ENCODE measurements at regions not wholly inside any gene's neighbourhood (a gene's known extent, or its start where the extent isn't known, plus 50 kb on each side); places are given as distances from the start of the nearest gene placed in this dataset.

GRCh38 chr4:89519771-89520320, 212.2 kb upstream of the GPRIN3 start:
- Histone ChIP-seq H3K4me2 (ENCODE audit: low read length) (no peak overlapping the region), H3K23ac (ENCODE audit: low read length) (no peak overlapping the region), H3K27me3 (ENCODE audit: insufficient read depth, low read length, poor library complexity) (no peaks in the 10 kb centered on the region), H3K56ac (ENCODE audit: low read length) (no peak overlapping the region), H3K36me3 (ENCODE audit: control insufficient read depth, insufficient read depth, low read length) (no peaks in the 10 kb centered on the region), H4K8ac (ENCODE audit: low read depth, low read length) (no peak overlapping the region), H3K9ac (ENCODE audit: low read length) (no peak overlapping the region), H3K79me2 (ENCODE audit: control insufficient read depth, insufficient read depth, low read length) (no peaks in the 10 kb centered on the region), H3K4me1 (ENCODE audit: control insufficient read depth, low read depth, low read length) (no peaks in the 10 kb centered on the region), H2BK120ac (ENCODE audit: low read depth, low read length) (no peak overlapping the region), H2BK15ac (replicated peaks; ENCODE audit: low read depth) (no peak overlapping the region), H3K4ac (ENCODE audit: low read depth, low read length) (no peak overlapping the region), H2AK5ac (ENCODE audit: low read length) (no peak overlapping the region), H3K27ac (ENCODE audit: low read depth, low read length) (no peak overlapping the region), H3K79me1 (ENCODE audit: low read length) (no peaks in the 10 kb centered on the region), H2BK5ac (ENCODE audit: low read length) (no peak overlapping the region), H3K18ac (ENCODE audit: low read length) (no peak overlapping the region), H4K5ac (ENCODE audit: low read length) (no peak overlapping the region), H3K4me3 (ENCODE audit: low read length) (no peak overlapping the region)
- no peak for DNase-seq
- WGBS (ENCODE audit: extremely low coverage, insufficient coverage, low lambda C conversion rate) = no CpG with 5 or more reads among the region's 3 CpGs

- DNase-seq = no peak
Measured at GRCh38 chr4:89518259-89518658, 210.7 kb upstream of the GPRIN3 start.

DNA sequence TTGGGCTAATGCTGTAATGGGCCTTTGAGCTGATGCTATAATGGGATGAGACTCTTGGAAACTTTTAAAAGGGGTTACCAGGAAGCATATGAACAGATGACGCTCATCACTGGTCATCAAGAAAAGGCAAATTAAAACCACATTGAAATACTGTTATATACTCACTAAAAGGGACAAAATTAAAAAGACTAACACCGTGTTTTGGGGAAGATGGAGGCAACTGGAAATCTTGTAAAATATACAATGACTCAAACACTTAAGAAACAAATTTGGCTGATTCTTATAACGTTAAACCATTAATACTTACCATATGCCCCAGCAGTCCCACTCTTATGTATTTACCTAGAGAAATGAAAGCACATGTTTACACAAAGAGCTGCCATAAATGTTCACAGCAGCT, 207.2 kb upstream of the GPRIN3 start:
- H3K4me3 ChIP-seq (ENCODE audit: low read length) = no peak overlapping the region
- H2BK5ac ChIP-seq (ENCODE audit: low read length) = no peak overlapping the region
- no peaks in the 10 kb centered on the region for H3K36me3 ChIP-seq (ENCODE audit: control insufficient read depth, insufficient read depth, low read length)
- no peaks in the 10 kb centered on the region for H3K79me2 ChIP-seq (ENCODE audit: control insufficient read depth, insufficient read depth, low read length)
- no peak overlapping the region for H2BK15ac ChIP-seq (replicated peaks; ENCODE audit: low read depth)
- H3K4me1 ChIP-seq (ENCODE audit: control insufficient read depth, low read depth, low read length) = no peaks in the 10 kb centered on the region
- no peak overlapping the region for H4K8ac ChIP-seq (ENCODE audit: low read depth, low read length)
- H3K79me1 ChIP-seq (ENCODE audit: low read length) = no peaks in the 10 kb centered on the region
- H2AK5ac ChIP-seq (ENCODE audit: low read length) = no peak overlapping the region
- no CpG with 5 or more reads among the region's 3 CpGs for WGBS (ENCODE audit: extremely low coverage, insufficient coverage, low lambda C conversion rate)
- H3K56ac ChIP-seq (ENCODE audit: low read length) = no peak overlapping the region
- no peak overlapping the region for H3K27ac ChIP-seq (ENCODE audit: low read depth, low read length)
- no peak overlapping the region for H3K4me2 ChIP-seq (ENCODE audit: low read length)
- no peaks in the 10 kb centered on the region for H3K27me3 ChIP-seq (ENCODE audit: insufficient read depth, low read length, poor library complexity)
- no peak overlapping the region for H4K5ac ChIP-seq (ENCODE audit: low read length)
- DNase-seq = no peak
- no peak overlapping the region for H3K9ac ChIP-seq (ENCODE audit: low read length)
- H3K18ac ChIP-seq (ENCODE audit: low read length) = no peak overlapping the region
- H3K23ac ChIP-seq (ENCODE audit: low read length) = no peak overlapping the region
- no peak overlapping the region for H2BK120ac ChIP-seq (ENCODE audit: low read depth, low read length)
- no peak overlapping the region for H3K4ac ChIP-seq (ENCODE audit: low read depth, low read length)

More at GRCh38 chr4:89518259-89518658, 210.7 kb upstream of the GPRIN3 start:
- no peak overlapping the region for H3K4me3 ChIP-seq (ENCODE audit: low read length)
- no peak overlapping the region for H3K18ac ChIP-seq (ENCODE audit: low read length)
- no peak overlapping the region for H4K5ac ChIP-seq (ENCODE audit: low read length)
- H3K56ac ChIP-seq (ENCODE audit: low read length) = no peak overlapping the region
- no peaks in the 10 kb centered on the region for H3K27me3 ChIP-seq (ENCODE audit: insufficient read depth, low read length, poor library complexity)
- no peak overlapping the region for H2AK5ac ChIP-seq (ENCODE audit: low read length)
- no peaks in the 10 kb centered on the region for H3K79me2 ChIP-seq (ENCODE audit: control insufficient read depth, insufficient read depth, low read length)
- H3K4me2 ChIP-seq (ENCODE audit: low read length) = no peak overlapping the region
- no peak overlapping the region for H2BK5ac ChIP-seq (ENCODE audit: low read length)
- H3K4ac ChIP-seq (ENCODE audit: low read depth, low read length) = no peak overlapping the region
- WGBS (ENCODE audit: extremely low coverage, insufficient coverage, low lambda C conversion rate) = no CpG with 5 or more reads among the region's 4 CpGs
- H4K8ac ChIP-seq (ENCODE audit: low read depth, low read length) = no peak overlapping the region
- no peak overlapping the region for H2BK15ac ChIP-seq (replicated peaks; ENCODE audit: low read depth)
- no peak overlapping the region for H2BK120ac ChIP-seq (ENCODE audit: low read depth, low read length)
- no peaks in the 10 kb centered on the region for H3K4me1 ChIP-seq (ENCODE audit: control insufficient read depth, low read depth, low read length)
- H3K79me1 ChIP-seq (ENCODE audit: low read length) = no peaks in the 10 kb centered on the region
- H3K36me3 ChIP-seq (ENCODE audit: control insufficient read depth, insufficient read depth, low read length) = no peaks in the 10 kb centered on the region
- no peak overlapping the region for H3K23ac ChIP-seq (ENCODE audit: low read length)
- no peak overlapping the region for H3K9ac ChIP-seq (ENCODE audit: low read length)
- no peak overlapping the region for H3K27ac ChIP-seq (ENCODE audit: low read depth, low read length)

DNA sequence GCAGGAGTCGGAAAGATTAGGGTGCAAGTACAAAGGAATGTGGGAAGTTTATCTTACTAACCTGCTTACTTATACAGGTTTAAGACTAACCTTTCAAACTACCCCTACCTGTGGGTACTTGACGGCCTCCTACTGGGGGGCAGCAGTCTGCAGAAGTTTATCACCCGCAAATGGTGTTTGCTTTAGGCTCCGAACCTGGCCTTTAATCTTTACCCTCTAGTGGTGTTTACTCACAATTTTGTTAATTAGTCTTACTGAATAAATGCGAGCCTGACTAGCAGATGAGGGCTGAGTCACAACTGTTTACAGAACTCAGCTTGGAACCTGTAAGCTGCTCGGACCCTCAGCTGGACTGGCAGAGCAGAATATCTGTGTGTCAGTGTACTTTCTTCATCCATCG, 204.2 kb upstream of the GPRIN3 start:
- Histone ChIP-seq H3K79me2 (ENCODE audit: control insufficient read depth, insufficient read depth, low read length) (no peaks in the 10 kb centered on the region), H3K56ac (ENCODE audit: low read length) (no peak overlapping the region), H4K8ac (ENCODE audit: low read depth, low read length) (no peak overlapping the region), H2BK5ac (ENCODE audit: low read length) (no peak overlapping the region), H3K36me3 (ENCODE audit: control insufficient read depth, insufficient read depth, low read length) (no peaks in the 10 kb centered on the region), H3K4me2 (ENCODE audit: low read length) (no peak overlapping the region), H3K27me3 (ENCODE audit: insufficient read depth, low read length, poor library complexity) (no peaks in the 10 kb centered on the region), H2BK15ac (replicated peaks; ENCODE audit: low read depth) (no peak overlapping the region), H3K23ac (ENCODE audit: low read length) (no peak overlapping the region), H3K79me1 (ENCODE audit: low read length) (no peaks in the 10 kb centered on the region), H2AK5ac (ENCODE audit: low read length) (no peak overlapping the region), H3K18ac (ENCODE audit: low read length) (no peak overlapping the region), H4K5ac (ENCODE audit: low read length) (no peak overlapping the region), H2BK120ac (ENCODE audit: low read depth, low read length) (no peak overlapping the region), H3K4me1 (ENCODE audit: control insufficient read depth, low read depth, low read length) (no peaks in the 10 kb centered on the region), H3K27ac (ENCODE audit: low read depth, low read length) (no peak overlapping the region), H3K9ac (ENCODE audit: low read length) (no peak overlapping the region), H3K4me3 (ENCODE audit: low read length) (no peak overlapping the region), H3K4ac (ENCODE audit: low read depth, low read length) (no peak overlapping the region)
- no CpG with 5 or more reads among the region's 7 CpGs for WGBS (ENCODE audit: extremely low coverage, insufficient coverage, low lambda C conversion rate)
- DNase-seq = peak; percentile 58

DNA sequence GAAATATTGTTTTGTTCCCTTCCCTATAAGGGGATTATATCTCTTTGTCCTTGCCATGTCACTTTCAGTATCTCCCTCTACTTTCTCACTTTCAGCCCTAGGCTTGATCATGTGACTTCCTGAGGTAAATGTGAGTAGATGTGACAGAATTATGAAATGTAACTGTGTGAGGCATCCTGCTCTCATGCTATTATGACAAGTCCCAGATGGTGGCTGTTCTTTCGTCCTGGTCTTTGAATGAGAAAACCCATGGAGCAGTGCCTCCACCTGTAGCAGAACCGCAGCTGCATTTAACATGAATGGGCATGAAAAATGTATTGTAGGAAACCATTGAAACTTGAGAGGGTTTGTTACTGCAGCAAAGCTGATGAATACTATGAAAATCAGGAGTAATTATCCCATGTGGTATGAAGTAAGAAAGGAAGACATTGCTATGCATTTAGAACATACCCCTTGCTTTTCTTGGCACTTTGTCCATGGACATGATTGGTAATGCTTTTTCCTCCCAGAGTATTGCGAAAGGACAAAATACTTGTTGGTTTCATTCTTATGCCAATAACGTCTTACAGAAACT, 202.2 kb upstream of the GPRIN3 start:
- Histone ChIP-seq H3K4me2 (ENCODE audit: low read length) (no peak overlapping the region), H3K79me2 (ENCODE audit: control insufficient read depth, insufficient read depth, low read length) (no peaks in the 10 kb centered on the region), H2BK120ac (ENCODE audit: low read depth, low read length) (no peak overlapping the region), H2BK15ac (replicated peaks; ENCODE audit: low read depth) (no peak overlapping the region), H3K4me3 (ENCODE audit: low read length) (no peak overlapping the region), H4K5ac (ENCODE audit: low read length) (no peak overlapping the region), H3K56ac (ENCODE audit: low read length) (no peak overlapping the region), H3K27ac (ENCODE audit: low read depth, low read length) (no peak overlapping the region), H3K36me3 (ENCODE audit: control insufficient read depth, insufficient read depth, low read length) (no peaks in the 10 kb centered on the region), H3K18ac (ENCODE audit: low read length) (no peak overlapping the region), H3K4ac (ENCODE audit: low read depth, low read length) (no peak overlapping the region), H3K27me3 (ENCODE audit: insufficient read depth, low read length, poor library complexity) (no peaks in the 10 kb centered on the region), H3K79me1 (ENCODE audit: low read length) (no peaks in the 10 kb centered on the region), H4K8ac (ENCODE audit: low read depth, low read length) (no peak overlapping the region), H3K4me1 (ENCODE audit: control insufficient read depth, low read depth, low read length) (no peaks in the 10 kb centered on the region), H3K9ac (ENCODE audit: low read length) (no peak overlapping the region), H2AK5ac (ENCODE audit: low read length) (no peak overlapping the region), H2BK5ac (ENCODE audit: low read length) (no peak overlapping the region), H3K23ac (ENCODE audit: low read length) (no peak overlapping the region)
- WGBS (ENCODE audit: extremely low coverage, insufficient coverage, low lambda C conversion rate) = no CpG with 5 or more reads among the region's 4 CpGs
- no peak for DNase-seq

Measured in mesendoderm (in vitro differentiated cells).